ENCODE measurements at regions not wholly inside any gene's neighbourhood (a gene's known extent, or its start where the extent isn't known, plus 50 kb on each side); places are given as distances from the start of the nearest gene placed in this dataset.

DNA sequence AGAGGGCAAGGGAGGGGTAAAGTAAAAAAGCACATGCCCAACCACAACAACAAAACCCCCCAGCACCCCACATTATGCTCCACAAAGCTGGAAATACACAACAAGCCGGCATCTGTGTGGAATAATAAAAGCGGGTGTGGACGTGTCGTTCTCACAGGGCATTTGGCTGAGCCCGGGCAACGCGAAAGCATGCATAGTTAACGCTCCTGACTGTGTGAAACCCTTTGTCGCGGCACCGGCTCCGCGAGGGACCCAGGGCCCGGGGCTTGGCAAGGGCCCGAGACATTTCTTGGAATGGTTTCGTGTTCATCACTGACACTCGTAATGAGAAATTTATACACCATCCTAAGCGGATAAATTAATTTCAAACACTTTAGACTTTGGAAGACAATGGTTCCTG is 165.6 kb downstream of the INHBB start:
- POLR2A ChIA-PET (ENCODE audit: unreplicated experiment): no interaction called here
- no peaks in the 10 kb centered on the region for H3K9me3 ChIP-seq (ENCODE audit: low read length)
- no peaks in the 10 kb centered on the region for H3K36me3 ChIP-seq (ENCODE audit: low read depth, low read length)
- no peak overlapping the region for H2AFZ ChIP-seq (ENCODE audit: low read length)
- no peaks in the 10 kb centered on the region for H3F3A ChIP-seq (ENCODE audit: low read length, unreplicated experiment)
- H3K9me2 ChIP-seq (replicated peaks; ENCODE audit: low read length): no peaks in the 10 kb centered on the region
- no TSS peak for BruUV-seq (replicated peaks)
- CTCF ChIA-PET: interaction anchor here (0.5 kb wide), 1 partner anchor 28 kb away, joined by 3 read pairs; no protein-coding TSS in a partner anchor
- H3K79me2 ChIP-seq (ENCODE audit: low read length): no peaks in the 10 kb centered on the region
- TF ChIP-seq EZH2 (IDR thresholded peaks at IDR 0.05; ENCODE audit: low read length, unreplicated experiment): no peak
- intact Hi-C loops (cut with micrococcal nuclease): no loop called here
- no peak for ATAC-seq
- no peak overlapping the region for H3K9ac ChIP-seq (ENCODE audit: low read length)
- no peak for DNase-seq
- H3K27me3 ChIP-seq (ENCODE audit: low read length): no peaks in the 10 kb centered on the region
- H3K27ac ChIP-seq (ENCODE audit: low read length): no peak overlapping the region
- H4K20me1 ChIP-seq (ENCODE audit: low read length): no peaks in the 10 kb centered on the region
- H3K4me2 ChIP-seq (ENCODE audit: low read length): no peak overlapping the region
- H3K4me3 ChIP-seq (ENCODE audit: low read length): no peak overlapping the region
- peaks cover 7% of the 10 kb centered on the region for H3K4me1 ChIP-seq (ENCODE audit: insufficient read depth, low read length)

GRCh38 chr2:120511947-120512710 is 166.2 kb downstream of the INHBB start:
- no peak overlapping the region for H3K4me3 ChIP-seq (ENCODE audit: low read length)
- no peaks in the 10 kb centered on the region for H3K9me3 ChIP-seq (ENCODE audit: low read length)
- no peak overlapping the region for H3K9ac ChIP-seq (ENCODE audit: low read length)
- H2AFZ ChIP-seq (ENCODE audit: low read length): no peak overlapping the region
- DNase-seq: no peak
- H3K4me2 ChIP-seq (ENCODE audit: low read length): no peak overlapping the region
- no peaks in the 10 kb centered on the region for H3K36me3 ChIP-seq (ENCODE audit: low read depth, low read length)
- no peaks in the 10 kb centered on the region for H3K79me2 ChIP-seq (ENCODE audit: low read length)
- H3K4me1 ChIP-seq (ENCODE audit: insufficient read depth, low read length): peaks cover 7% of the 10 kb centered on the region
- no peak for ATAC-seq
- TF ChIP-seq CTCF (conservative IDR thresholded peaks at IDR 0.05; ENCODE audit: low read depth, low read length): peak; percentile 18; the same call in 1 of the 2 replicates
- TF ChIP-seq EZH2phosphoT487 (IDR thresholded peaks at IDR 0.05; ENCODE audit: borderline replicate concordance, low read length): no peak
- BruUV-seq (replicated peaks): no TSS peak
- no peaks in the 10 kb centered on the region for H4K20me1 ChIP-seq (ENCODE audit: low read length)
- intact Hi-C loops (cut with micrococcal nuclease): no loop called here
- H3K27me3 ChIP-seq (ENCODE audit: low read length): no peaks in the 10 kb centered on the region
- no peaks in the 10 kb centered on the region for H3F3A ChIP-seq (ENCODE audit: low read length, unreplicated experiment)
- H3K9me2 ChIP-seq (replicated peaks; ENCODE audit: low read length): no peaks in the 10 kb centered on the region
- no peak overlapping the region for H3K27ac ChIP-seq (ENCODE audit: low read length)
- POLR2A ChIA-PET (ENCODE audit: unreplicated experiment): no interaction called here
- CTCF ChIA-PET: interaction anchor here (0.5 kb wide), 1 partner anchor 28 kb away, joined by 3 read pairs; no protein-coding TSS in a partner anchor

DNA sequence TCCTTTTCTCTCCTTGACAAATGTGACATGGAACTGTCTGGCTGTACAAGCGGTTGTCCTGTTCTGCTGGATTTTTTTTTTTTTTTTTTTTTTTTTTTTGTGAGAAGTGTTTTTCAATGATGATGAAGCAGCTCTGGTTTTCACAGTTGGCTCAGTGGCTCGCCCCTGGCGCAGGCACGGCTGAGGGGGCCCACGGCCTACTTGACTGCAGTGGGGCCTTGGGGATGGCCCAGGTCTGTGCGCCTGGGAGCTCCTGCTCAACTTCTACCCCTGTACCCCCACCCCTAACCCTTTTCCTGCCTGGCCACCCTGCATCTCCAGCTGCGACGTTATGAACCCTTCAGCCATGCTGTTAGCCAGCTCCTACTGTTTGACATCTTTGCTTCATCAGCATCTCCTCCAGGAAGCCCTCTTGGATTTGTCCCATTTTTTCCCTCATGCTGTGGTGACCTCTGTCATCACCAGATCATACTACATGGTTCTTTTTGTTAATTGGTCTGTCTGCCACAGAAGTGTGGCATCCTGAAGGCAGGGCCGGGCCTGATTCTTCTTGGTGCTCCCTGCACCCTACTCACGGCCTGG is 167.9 kb downstream of the INHBB start:
- Histone ChIP-seq H3K9me2 (replicated peaks; ENCODE audit: low read length) (no peaks in the 10 kb centered on the region), H3K36me3 (ENCODE audit: low read depth, low read length) (no peaks in the 10 kb centered on the region), H3K4me2 (ENCODE audit: low read length) (no peak overlapping the region), H3K4me3 (ENCODE audit: low read length) (no peak overlapping the region), H3K27me3 (ENCODE audit: low read length) (no peaks in the 10 kb centered on the region), H3K9ac (ENCODE audit: low read length) (no peak overlapping the region), H3F3A (ENCODE audit: low read length, unreplicated experiment) (no peaks in the 10 kb centered on the region), H3K4me1 (ENCODE audit: insufficient read depth, low read length) (peaks cover 3% of the 10 kb centered on the region), H3K79me2 (ENCODE audit: low read length) (no peaks in the 10 kb centered on the region), H3K9me3 (ENCODE audit: low read length) (no peaks in the 10 kb centered on the region), H2AFZ (ENCODE audit: low read length) (no peak overlapping the region), H4K20me1 (ENCODE audit: low read length) (no peaks in the 10 kb centered on the region), H3K27ac (ENCODE audit: low read length) (no peak overlapping the region)
- intact Hi-C loops (cut with micrococcal nuclease): no loop called here
- CTCF ChIA-PET: no interaction called here
- no peak for ATAC-seq
- no TSS peak for BruUV-seq (replicated peaks)
- no peak for DNase-seq
- POLR2A ChIA-PET (ENCODE audit: unreplicated experiment): no interaction called here
- no peak for TF ChIP-seq EZH2phosphoT487 (IDR thresholded peaks at IDR 0.05; ENCODE audit: borderline replicate concordance, low read length)

All from PC-3 (cell line).